ENCODE measurements at regions not wholly inside any gene's neighbourhood (a gene's known extent, or its start where the extent isn't known, plus 50 kb on each side); places are given as distances from the start of the nearest gene placed in this dataset.

- TF ChIP-seq CTCF (IDR thresholded peaks at IDR 0.05): no peak
- ATAC-seq: no peak
- no peaks in the 10 kb centered on the region for H3K9me3 ChIP-seq
- no peaks in the 10 kb centered on the region for H3K27me3 ChIP-seq
- H3K36me3 ChIP-seq: no peaks in the 10 kb centered on the region
- H3K4me3 ChIP-seq: no peak overlapping the region
- no peaks in the 10 kb centered on the region for H3K4me1 ChIP-seq
- DNase-seq: no peak
- intact Hi-C loops (cut with DNase I): no loop called here
- no peak overlapping the region for H3K27ac ChIP-seq
Observed at GRCh38 chr7:3238525-3239210, 62.4 kb upstream of the SDK1 start.

- no peak for TF ChIP-seq CTCF (IDR thresholded peaks at IDR 0.05)
- intact Hi-C loops (cut with DNase I): no loop called here
- Histone ChIP-seq H3K27ac (no peak overlapping the region), H3K9me3 (no peaks in the 10 kb centered on the region), H3K4me1 (no peaks in the 10 kb centered on the region), H3K27me3 (no peaks in the 10 kb centered on the region), H3K4me3 (no peak overlapping the region), H3K36me3 (no peaks in the 10 kb centered on the region)
- DNase-seq: no peak
- ATAC-seq: no peak
Observed at GRCh38 chr7:3239291-3239691, 61.8 kb upstream of the SDK1 start.

GRCh38 chr7:3240826-3241430 lies 60.1 kb upstream of the SDK1 start:
- H3K36me3 ChIP-seq: no peaks in the 10 kb centered on the region
- DNase-seq (no peak), ATAC-seq (no peak)
- intact Hi-C loops (cut with DNase I): no loop called here
- no peaks in the 10 kb centered on the region for H3K27me3 ChIP-seq
- H3K4me3 ChIP-seq: no peak overlapping the region
- H3K9me3 ChIP-seq: no peaks in the 10 kb centered on the region
- H3K4me1 ChIP-seq: no peaks in the 10 kb centered on the region
- TF ChIP-seq CTCF (IDR thresholded peaks at IDR 0.05): no peak
- no peak overlapping the region for H3K27ac ChIP-seq

- no peak for TF ChIP-seq CTCF (IDR thresholded peaks at IDR 0.05)
- no peak for DNase-seq
- intact Hi-C loops (cut with DNase I): no loop called here
- H3K36me3 ChIP-seq: no peaks in the 10 kb centered on the region
- H3K9me3 ChIP-seq: no peaks in the 10 kb centered on the region
- no peak overlapping the region for H3K27ac ChIP-seq
- H3K4me1 ChIP-seq: no peaks in the 10 kb centered on the region
- no peak overlapping the region for H3K4me3 ChIP-seq
- no peak for ATAC-seq
- H3K27me3 ChIP-seq: no peaks in the 10 kb centered on the region
Observed at GRCh38 chr7:3241686-3242258, 59.3 kb upstream of the SDK1 start.

GRCh38 chr7:3242398-3242972 lies 58.6 kb upstream of the SDK1 start:
- Histone ChIP-seq H3K27me3 (no peaks in the 10 kb centered on the region), H3K4me1 (no peaks in the 10 kb centered on the region), H3K27ac (no peak overlapping the region), H3K9me3 (no peaks in the 10 kb centered on the region), H3K4me3 (no peak overlapping the region), H3K36me3 (no peaks in the 10 kb centered on the region)
- TF ChIP-seq CTCF (IDR thresholded peaks at IDR 0.05): no peak
- no peak for ATAC-seq
- intact Hi-C loops (cut with DNase I): no loop called here
- no peak for DNase-seq

Measured in upper lobe of right lung (tissue), 1 donor.